ENCODE measurements at regions not wholly inside any gene's neighbourhood (a gene's known extent, or its start where the extent isn't known, plus 50 kb on each side); places are given as distances from the start of the nearest gene placed in this dataset.
A peak's percentile ranks its signal among the peaks of the same experiment; 100 is the strongest.
"Not testable (repeated sequence)": the region's sequence is repeated elsewhere in the genome, so short reads cannot be mapped to it uniquely, and the experiment has no call there.

GRCh38 chr4:159006202-159006601 is 96.7 kb upstream of the RAPGEF2 start:
- DNase-seq: no peak

DNA sequence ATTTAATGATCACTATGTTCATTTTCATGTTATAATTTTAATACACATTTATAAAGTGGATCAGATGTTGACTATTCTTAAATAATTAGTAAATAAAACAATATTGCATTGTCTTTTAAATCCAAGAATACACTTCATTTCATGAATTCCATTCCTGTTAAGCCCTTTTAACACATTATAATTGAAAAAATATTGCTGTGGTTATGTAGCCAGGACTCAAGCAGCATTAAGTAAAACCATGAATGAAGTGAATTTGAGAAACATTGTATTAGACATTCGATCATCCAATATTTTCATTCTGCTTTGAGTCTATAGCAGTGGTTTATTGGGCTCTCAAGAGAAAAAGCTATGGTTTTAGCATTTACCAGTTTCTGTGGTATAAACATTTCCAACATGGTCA is 94.2 kb upstream of the RAPGEF2 start:
- DNase-seq: peak; percentile 67

DNA sequence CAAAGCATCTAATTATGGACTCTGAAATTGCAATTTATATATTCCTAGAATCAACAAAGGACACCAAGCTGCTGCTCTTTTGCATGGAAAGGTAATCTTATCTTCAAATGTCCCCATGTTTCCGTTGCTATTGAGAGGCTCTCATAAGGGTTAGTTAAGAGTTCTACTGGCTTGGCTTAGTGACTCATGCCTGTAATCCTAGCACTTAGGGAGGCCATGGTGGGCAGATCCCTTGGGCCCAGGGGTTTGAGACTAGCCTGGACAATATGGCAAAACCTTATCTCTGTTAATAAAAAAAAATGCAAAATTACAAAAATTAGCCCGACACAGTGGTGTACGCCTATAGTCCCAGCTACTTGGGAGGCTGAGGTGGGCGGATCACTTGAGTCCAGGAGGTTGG is 93.4 kb upstream of the RAPGEF2 start:
- no peak for DNase-seq

GRCh38 chr4:159010100-159010499 is 92.8 kb upstream of the RAPGEF2 start:
- no peak for DNase-seq

- DNase-seq: peak; percentile 75
Observed at GRCh38 chr4:159010563-159011260, 92.2 kb upstream of the RAPGEF2 start.

- no peak for DNase-seq
Observed at GRCh38 chr4:159012381-159012780, 90.5 kb upstream of the RAPGEF2 start.

DNA sequence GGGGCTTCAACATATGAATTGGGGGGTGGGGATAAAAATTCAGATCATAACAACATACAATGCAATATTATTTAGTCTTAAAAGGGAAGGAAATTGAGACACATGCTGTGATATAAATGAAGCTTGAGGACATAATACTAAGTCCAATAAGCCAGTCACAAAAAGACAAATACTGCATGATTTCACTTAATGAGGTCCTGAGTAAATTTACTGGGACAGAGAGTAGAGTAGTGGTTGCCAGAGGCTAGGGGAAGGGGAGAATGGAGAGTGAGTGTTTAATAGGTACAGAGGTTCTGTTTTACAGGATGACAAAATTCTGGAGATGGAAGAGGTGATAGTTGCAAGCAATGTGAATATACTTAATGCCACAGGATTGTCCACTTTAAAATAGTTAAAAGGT is 89.2 kb upstream of the RAPGEF2 start:
- DNase-seq: no peak

DNA sequence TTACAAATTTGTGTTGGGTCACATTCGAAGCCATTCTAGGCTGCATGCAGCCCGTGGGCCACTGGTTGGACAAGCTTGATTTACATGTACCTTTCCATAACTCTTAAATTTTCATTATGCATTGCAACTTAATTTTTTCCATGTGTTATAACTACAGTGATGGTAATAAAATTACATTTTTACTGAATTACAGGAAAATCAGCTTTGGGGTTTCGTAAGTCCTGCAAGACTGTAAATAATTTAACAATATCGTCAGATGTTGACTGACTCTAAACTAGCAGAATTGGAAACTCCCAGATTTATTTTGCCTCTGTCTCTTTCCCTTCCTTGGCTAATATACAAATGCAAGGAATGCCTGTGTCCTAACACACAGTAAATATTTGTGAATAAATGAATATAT is 88.0 kb upstream of the RAPGEF2 start:
- peak; percentile 66 for DNase-seq

DNA sequence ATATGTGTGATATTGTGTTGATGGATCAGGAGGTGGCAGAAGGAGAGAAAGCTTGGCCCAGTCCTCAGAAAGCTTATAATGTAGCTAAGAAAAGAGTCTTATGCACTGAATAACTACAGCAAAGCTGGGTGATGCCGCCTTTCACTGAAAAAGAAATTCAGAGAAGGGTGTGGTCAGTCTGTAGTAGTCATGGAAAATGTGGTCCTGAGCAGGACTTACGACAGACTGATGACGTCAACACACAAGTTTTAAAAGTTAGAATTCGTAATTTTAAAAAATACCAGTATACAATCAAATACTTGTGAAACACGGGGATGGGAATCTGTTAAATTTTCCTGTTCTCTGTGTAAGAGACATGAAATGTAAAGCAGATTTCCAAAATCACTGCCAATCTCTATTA is 87.0 kb upstream of the RAPGEF2 start:
- peak; percentile 38 for DNase-seq

DNA sequence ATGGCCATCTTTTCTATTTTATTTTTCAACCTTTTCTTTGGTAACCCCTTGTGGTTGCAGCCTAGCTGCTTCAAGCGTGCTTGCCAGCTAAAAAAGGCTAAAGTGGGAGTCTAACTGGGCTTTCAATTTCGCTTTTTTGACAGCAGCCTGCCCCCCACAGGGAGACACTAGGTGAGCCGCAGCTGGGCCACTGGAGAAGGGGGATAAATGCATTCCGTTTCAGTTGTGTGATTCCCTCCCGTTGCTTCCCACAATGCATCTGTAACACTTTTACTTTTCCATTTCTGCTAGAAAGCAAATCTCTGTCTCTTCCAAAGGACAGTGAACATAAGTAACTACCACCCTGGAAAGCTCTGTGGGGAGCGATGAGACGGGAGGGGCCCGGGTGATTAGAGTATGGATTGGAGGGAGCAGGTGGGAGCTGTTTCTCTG is 86.3 kb upstream of the RAPGEF2 start:
- DNase-seq: no peak

DNA sequence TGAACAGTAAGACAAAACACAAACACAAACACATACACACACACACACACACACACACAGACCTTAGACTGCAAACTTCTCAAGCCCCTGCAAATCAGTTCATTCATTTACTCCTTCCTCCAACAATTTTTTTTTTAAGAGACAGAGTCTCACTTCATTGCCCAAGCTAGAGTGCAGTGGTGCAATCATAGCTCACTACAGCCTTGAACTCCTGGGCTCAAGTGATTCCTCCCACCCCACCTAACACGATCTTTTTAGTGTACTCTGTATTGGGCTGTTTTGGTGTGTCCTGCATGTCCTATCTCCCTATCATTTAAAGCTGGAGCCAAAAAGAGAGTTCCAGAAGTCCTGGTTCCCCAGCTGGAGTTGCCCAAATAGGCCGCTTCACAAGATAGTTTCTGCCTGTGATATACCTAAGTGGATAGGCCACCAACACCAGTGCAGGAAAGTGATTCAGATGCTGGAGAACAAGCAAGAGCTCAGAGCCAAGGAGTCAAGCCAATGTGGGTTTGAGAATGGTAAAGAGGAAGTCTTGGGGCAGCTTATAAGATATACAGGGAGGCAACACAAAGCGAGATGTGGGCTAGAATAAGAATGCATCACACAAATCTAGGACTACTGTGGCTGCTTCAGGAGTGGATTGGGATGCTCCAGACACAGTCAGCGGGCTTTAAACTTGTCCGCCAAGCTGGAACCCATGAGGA is 85.4 kb upstream of the RAPGEF2 start:
- no peak for DNase-seq

DNA sequence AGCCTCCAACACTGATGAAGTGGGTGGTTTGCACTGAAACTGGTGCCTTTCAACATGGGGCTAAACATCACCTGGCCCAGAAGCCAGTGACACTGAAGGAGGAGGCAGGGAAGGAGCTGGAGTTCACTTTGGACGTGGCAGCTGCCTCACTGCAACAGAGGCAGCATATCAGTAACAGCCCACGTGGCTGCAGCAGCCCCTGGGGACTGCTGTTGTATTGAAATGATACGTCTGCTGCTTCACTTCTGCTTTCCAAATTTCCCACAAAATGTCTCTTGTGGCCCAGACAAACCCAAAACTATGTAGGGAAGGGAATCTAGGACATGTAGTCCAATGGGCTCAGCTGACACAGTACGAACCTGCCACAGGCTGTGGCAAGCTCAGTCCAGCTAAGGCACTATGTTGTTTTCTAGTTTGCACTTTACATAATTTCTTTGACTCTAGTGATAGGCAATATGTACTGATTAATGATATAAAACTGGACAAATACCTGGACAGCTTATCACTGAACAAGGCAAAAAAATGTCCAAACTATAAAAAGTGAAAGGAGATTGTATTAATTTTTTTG is 84.7 kb upstream of the RAPGEF2 start:
- no peak for DNase-seq

DNA sequence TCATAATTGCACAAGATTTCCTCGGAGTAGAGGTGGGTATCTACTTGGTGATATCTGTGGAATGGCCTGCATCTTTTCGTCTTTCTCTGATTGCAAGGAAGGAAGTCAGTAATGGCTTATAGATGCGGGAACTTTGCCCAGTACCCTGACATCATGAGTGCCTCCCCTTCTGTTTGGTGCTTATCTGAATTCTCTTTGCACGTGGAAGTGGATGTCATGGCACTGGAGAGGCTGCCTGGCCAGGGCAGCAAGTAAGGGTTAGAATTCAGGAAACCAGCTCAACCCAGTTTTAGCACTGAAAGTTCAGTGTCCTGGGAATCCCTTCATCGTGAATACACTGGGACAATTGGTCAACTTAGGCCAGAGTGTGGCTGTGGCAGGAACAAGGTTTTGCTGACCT is 83.5 kb upstream of the RAPGEF2 start:
- no peak for DNase-seq

DNA sequence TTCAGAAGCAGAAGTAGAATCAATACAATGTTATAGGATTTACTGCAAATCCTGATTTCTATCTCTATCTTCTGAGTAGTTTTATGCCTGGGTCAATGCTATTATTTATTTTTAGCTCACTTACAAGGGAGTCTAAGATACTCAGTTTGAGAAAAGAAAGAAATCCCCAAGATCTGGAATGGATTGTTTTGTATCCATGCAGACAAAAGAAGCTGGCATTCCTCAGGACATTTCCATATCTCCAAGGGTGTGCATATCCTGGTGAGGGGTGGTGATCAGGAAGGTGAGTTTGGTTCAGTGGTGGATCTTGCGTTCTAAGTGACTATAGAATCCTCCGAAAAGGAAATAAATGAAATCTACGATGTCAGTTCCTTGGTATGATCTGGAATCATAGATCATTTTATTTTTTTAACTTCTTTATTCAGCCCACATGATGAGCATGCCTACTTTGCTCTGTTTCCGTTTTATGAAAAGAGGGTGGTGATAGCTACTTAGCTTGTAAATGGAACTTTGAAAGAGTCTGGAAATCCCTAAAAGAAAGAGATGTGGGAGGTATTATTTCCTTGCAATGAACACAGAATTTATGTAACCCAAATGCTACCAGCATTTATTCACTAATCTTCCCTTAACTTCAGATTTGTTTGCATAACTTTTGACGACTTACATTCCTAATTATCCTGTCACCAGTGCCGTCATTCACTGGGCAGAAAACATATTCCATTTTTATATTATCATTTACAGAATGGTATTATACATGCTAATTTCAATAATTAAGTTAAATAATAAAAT is 81.1 kb upstream of the RAPGEF2 start:
- no peak for DNase-seq

DNA sequence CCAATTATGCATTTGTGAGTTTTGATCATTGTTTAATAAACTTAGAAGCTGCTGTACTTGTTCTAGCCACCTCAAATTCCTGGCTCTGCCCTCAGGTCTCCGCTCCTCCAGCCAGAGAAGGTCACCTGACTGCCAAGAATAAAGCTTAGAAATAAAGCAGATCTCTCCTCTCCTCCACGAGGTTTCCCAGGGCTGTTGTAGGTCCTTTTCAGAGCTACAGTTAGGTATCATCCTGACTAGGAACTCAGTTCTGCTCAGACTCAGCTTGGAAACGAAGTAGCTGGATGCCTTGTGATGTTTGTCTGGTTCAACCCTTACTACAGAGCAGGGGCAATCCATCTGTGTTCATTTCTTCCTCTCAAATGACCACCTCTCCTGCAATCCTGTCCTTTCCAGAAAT is 79.1 kb upstream of the RAPGEF2 start:
- no peak for DNase-seq

GRCh38 chr4:159024266-159024665 is 78.6 kb upstream of the RAPGEF2 start:
- no peak for DNase-seq

- DNase-seq: no peak
Observed at GRCh38 chr4:159024828-159025227, 78.1 kb upstream of the RAPGEF2 start.

- DNase-seq: no peak
Observed at GRCh38 chr4:159026329-159026728, 76.5 kb upstream of the RAPGEF2 start.

GRCh38 chr4:159027535-159027934 is 75.3 kb upstream of the RAPGEF2 start:
- no peak for DNase-seq

DNA sequence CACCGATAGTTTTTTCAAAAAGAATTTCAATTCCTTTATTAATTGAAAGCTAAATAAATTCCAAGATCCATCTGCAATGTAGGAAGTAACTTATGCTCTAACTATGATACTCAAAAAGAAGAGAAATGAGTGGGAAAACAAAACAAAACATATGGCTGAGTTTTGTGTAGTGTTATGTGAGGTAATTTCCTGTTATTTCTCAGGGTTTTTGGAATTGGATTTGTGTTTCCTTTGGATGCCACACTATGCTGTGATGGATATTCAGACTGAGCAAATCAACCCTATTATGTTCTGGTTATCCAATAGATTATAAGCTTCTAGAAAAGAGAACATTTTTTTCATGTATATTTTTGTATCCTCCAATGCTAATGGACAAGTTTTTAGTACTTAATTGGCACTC is 73.4 kb upstream of the RAPGEF2 start:
- no peak for DNase-seq

- not testable (repeated sequence) for DNase-seq
Observed at GRCh38 chr4:159030297-159030696, 72.6 kb upstream of the RAPGEF2 start.

DNA sequence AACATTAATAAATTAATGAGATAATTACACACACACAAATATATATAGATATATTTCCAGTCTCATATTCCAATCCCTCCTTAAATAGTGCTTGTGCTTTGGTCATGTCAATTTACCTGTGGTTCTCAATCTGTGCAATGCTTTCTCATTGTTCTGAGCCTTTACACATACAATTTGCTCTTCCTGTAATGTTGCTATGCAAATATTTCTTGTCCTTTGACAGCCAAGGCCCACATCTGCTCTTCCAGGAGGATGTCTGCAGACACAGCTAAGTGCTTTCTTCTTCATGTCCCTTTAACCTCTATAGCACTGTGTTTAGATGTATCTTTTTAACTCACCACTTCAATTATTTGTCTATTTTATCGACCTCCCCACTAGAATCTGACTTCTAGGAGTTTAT is 67.3 kb upstream of the RAPGEF2 start:
- DNase-seq: no peak

DNA sequence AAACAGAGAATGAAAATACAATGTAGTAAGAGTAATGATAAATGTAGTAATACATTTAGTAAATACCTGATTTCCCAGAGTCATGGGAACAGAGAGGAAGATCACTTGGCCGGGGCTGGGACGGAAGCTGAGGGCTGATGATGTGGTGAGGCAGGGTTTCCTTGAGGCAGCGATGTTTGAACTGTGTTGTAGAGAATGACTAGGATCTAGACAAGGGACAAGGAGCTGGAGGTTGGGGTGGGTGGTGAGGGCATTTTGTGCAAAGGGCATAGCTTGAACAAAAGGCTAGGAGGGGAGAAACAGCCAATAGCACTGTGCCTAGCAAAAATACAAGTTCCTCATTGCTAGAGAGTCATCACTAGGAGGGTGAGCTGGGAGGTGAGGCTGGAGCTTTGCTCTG is 64.3 kb upstream of the RAPGEF2 start:
- DNase-seq: no peak

Measured in skin of body (tissue), 1 donor.